Naive thymus-derived CD4-positive, alpha-beta T cell (primary cell): ENCODE measurements at regions not wholly inside any gene's neighbourhood (a gene's known extent, or its start where the extent isn't known, plus 50 kb on each side); places are given as distances from the start of the nearest gene placed in this dataset.
A peak's percentile ranks its signal among the peaks of the same experiment; 100 is the strongest.

Source experiments
- ATAC-seq: fragments of 150-1000 bp; cut with Tn5 transposase; 2 replicates; pipeline ENCODE4 v1.10.0; 2021; ENCODE audit warnings: mild to moderate bottlenecking, moderate library complexity
- CTCF ChIA-PET: fragments of 350-600 bp; sonication (Branson Sonifier 250); formaldehyde crosslinking; loops from one replicate; lab custom pipeline; 2021; ENCODE audit warnings: antibody characterized with exemption; lab: Charles Lee
- POLR2A ChIA-PET: fragments of 350-600 bp; sonication (Branson Sonifier 250); formaldehyde crosslinking; loops from one replicate; lab custom pipeline; 2021; ENCODE audit warnings: antibody characterized with exemption, inconsistent platforms; lab: Charles Lee
- DNase-seq, 9 donors: peaks; one replicate each; pipeline versions ENCODE4 v3.0.0 to v3.0.0-alpha.2; 2020 to 2022; ENCODE audit warnings: mixed read lengths in 1 of 9
- H3K27ac ChIP-seq: one replicate; pipeline ENCODE4 v1.7.0; 2013; ENCODE audit warnings: mild to moderate bottlenecking, low read depth, low read length, moderate library complexity
- H3K27me3 ChIP-seq, 2 donors: one replicate each; pipeline ENCODE4 v1.7.0; 2013; ENCODE audit warnings: low read length in 2 of 2, mild to moderate bottlenecking in 2 of 2, moderate library complexity in 2 of 2; ENCODE audit not compliant: control insufficient read depth in 2 of 2, insufficient read depth in 2 of 2
- H3K36me3 ChIP-seq, 3 experiments: 1 replicate in 2 of 3; 2 replicates in 1 of 3; pipeline ENCODE4 v1.7.0; 2013; ENCODE audit warnings: low read length in 3 of 3, mild to moderate bottlenecking in 3 of 3, moderate library complexity in 1 of 3; ENCODE audit not compliant: insufficient read depth in 3 of 3, control insufficient read depth in 2 of 3
- H3K4me1 ChIP-seq, 2 donors: one replicate each; pipeline ENCODE4 v1.7.0; 2013; ENCODE audit warnings: low read length in 2 of 2, mild to moderate bottlenecking in 2 of 2, moderate library complexity in 1 of 2; ENCODE audit not compliant: control insufficient read depth in 2 of 2, insufficient read depth in 2 of 2
- H3K4me3 ChIP-seq: 2 replicates; pipeline ENCODE4 v1.7.0; 2013; ENCODE audit warnings: mild to moderate bottlenecking, low read length
- H3K9me3 ChIP-seq, 3 experiments: 1 replicate in 2 of 3; 2 replicates in 1 of 3; pipeline ENCODE4 v1.7.0; 2013; ENCODE audit warnings: low read length in 3 of 3; ENCODE audit not compliant: control insufficient read depth in 2 of 3
- H3K27ac Mint-ChIP-seq, 9 donors: one replicate each; pipeline ENCODE4 v1.8.0; 2020 to 2022; ENCODE audit warnings: mixed read lengths in 9 of 9, mild to moderate bottlenecking in 8 of 9, moderate library complexity in 5 of 9, inconsistent platforms in 2 of 9
- H3K27me3 Mint-ChIP-seq, 5 donors: one replicate each; pipeline ENCODE4 v1.8.0; 2021 to 2022; ENCODE audit warnings: mixed read lengths in 5 of 5, mild to moderate bottlenecking in 1 of 5
- H3K36me3 Mint-ChIP-seq, 5 donors: one replicate each; pipeline ENCODE4 v1.8.0; 2020 to 2022; ENCODE audit warnings: mixed read lengths in 5 of 5, mild to moderate bottlenecking in 3 of 5, inconsistent platforms in 1 of 5
- H3K4me1 Mint-ChIP-seq, 7 donors: one replicate each; pipeline ENCODE4 v1.8.0; 2020 to 2022; ENCODE audit warnings: mixed read lengths in 7 of 7, mild to moderate bottlenecking in 3 of 7, inconsistent platforms in 1 of 7
- H3K4me3 Mint-ChIP-seq, 10 donors: one replicate each; pipeline ENCODE4 v1.8.0; 2020 to 2022; ENCODE audit warnings: mild to moderate bottlenecking in 10 of 10, mixed read lengths in 10 of 10, moderate library complexity in 6 of 10, inconsistent platforms in 2 of 10
- H3K9me3 Mint-ChIP-seq, 11 donors: one replicate each; pipeline ENCODE4 v1.8.0; 2020 to 2022; ENCODE audit warnings: mixed read lengths in 11 of 11, mild to moderate bottlenecking in 4 of 11, inconsistent platforms in 1 of 11, moderate library complexity in 1 of 11
- intact Hi-C, 2 donors: fragments of 100-400 bp; cut with micrococcal nuclease; formaldehyde crosslinking; loops; one replicate each; pipeline ENCODE4 v1.15.1; 2023

GRCh38 chr14:87810711-87811110 lies 182.3 kb downstream of the GALC start:
- H3K9me3 Mint-ChIP-seq: peaks cover 0 to 12% (median 0%) of the 10 kb centered on the region in 11 donors
- intact Hi-C loops: no loop called here
- no peak for DNase-seq
- H3K27ac Mint-ChIP-seq: no peak overlapping the region
- Histone ChIP-seq H3K36me3 (no peaks in the 10 kb centered on the region), H3K4me1 (no peaks in the 10 kb centered on the region), H3K4me3 (no peak overlapping the region), H3K27me3 (no peaks in the 10 kb centered on the region), H3K9me3 (no peaks in the 10 kb centered on the region), H3K27ac (no peak overlapping the region)
- H3K36me3 Mint-ChIP-seq: no peaks in the 10 kb centered on the region
- no peak overlapping the region for H3K4me3 Mint-ChIP-seq
- ChIA-PET CTCF (no interaction called here), POLR2A (no interaction called here)
- H3K4me1 Mint-ChIP-seq: no peaks in the 10 kb centered on the region
- peaks cover 0 to 22% (median 13%) of the 10 kb centered on the region in 5 donors for H3K27me3 Mint-ChIP-seq
- no peak for ATAC-seq

GRCh38 chr14:87809261-87809660 lies 183.7 kb downstream of the GALC start:
- Mint-ChIP-seq H3K27me3 (peaks cover 0 to 18% (median 12%) of the 10 kb centered on the region in 5 donors), H3K27ac (no peak overlapping the region), H3K9me3 (peaks cover 0 to 12% (median 4%) of the 10 kb centered on the region in 11 donors), H3K4me3 (no peak overlapping the region), H3K4me1 (no peaks in the 10 kb centered on the region), H3K36me3 (no peaks in the 10 kb centered on the region)
- no peak overlapping the region for H3K4me3 ChIP-seq
- no peaks in the 10 kb centered on the region for H3K9me3 ChIP-seq
- H3K27me3 ChIP-seq: no peaks in the 10 kb centered on the region
- H3K36me3 ChIP-seq: no peaks in the 10 kb centered on the region
- intact Hi-C loops: no loop called here
- H3K4me1 ChIP-seq: no peaks in the 10 kb centered on the region
- ChIA-PET POLR2A (no interaction called here), CTCF (no interaction called here)
- DNase-seq (no peak), ATAC-seq (no peak)
- H3K27ac ChIP-seq: no peak overlapping the region

GRCh38 chr14:87805315-87805723 lies 187.7 kb downstream of the GALC start:
- Mint-ChIP-seq H3K4me3 (no peak overlapping the region), H3K9me3 (peaks cover 0 to 12% (median 4%) of the 10 kb centered on the region in 11 donors), H3K27me3 (peaks cover 2 to 22% (median 17%) of the 10 kb centered on the region in 5 donors), H3K27ac (no peak overlapping the region), H3K36me3 (no peaks in the 10 kb centered on the region), H3K4me1 (no peaks in the 10 kb centered on the region)
- Histone ChIP-seq H3K9me3 (no peaks in the 10 kb centered on the region), H3K36me3 (no peaks in the 10 kb centered on the region), H3K27ac (no peak overlapping the region), H3K4me3 (no peak overlapping the region), H3K27me3 (no peaks in the 10 kb centered on the region), H3K4me1 (no peaks in the 10 kb centered on the region)
- ChIA-PET CTCF (interaction anchor here (0.8 to 1.3 kb wide), 5 partner anchors 10 to 369 kb away, joined by 3 to 4 read pairs (median 4); no protein-coding TSS in a partner anchor), POLR2A (no interaction called here)
- ATAC-seq: no peak
- intact Hi-C loops: loop anchor here in 1 of 2 donors (1.0 kb wide), 2 partner anchors 91 to 363 kb away; no protein-coding TSS in a partner anchor
- peak in 5 of 9 donors; percentile 1 to 56 (median 8) for DNase-seq

GRCh38 chr14:87800216-87800615 lies 192.8 kb downstream of the GALC start:
- no peak overlapping the region for H3K4me3 Mint-ChIP-seq
- no peak for DNase-seq
- intact Hi-C loops: no loop called here
- H3K27me3 Mint-ChIP-seq: peaks cover 2 to 26% (median 20%) of the 10 kb centered on the region in 5 donors
- H3K36me3 Mint-ChIP-seq: no peaks in the 10 kb centered on the region
- no peak overlapping the region for H3K27ac Mint-ChIP-seq
- ChIA-PET POLR2A (no interaction called here), CTCF (no interaction called here)
- no peaks in the 10 kb centered on the region for H3K4me1 Mint-ChIP-seq
- no peaks in the 10 kb centered on the region for H3K9me3 ChIP-seq
- ATAC-seq: no peak
- H3K9me3 Mint-ChIP-seq: peaks cover 0 to 5% (median under 1%) of the 10 kb centered on the region in 11 donors
- no peaks in the 10 kb centered on the region for H3K36me3 ChIP-seq
- H3K4me1 ChIP-seq: no peaks in the 10 kb centered on the region
- H3K4me3 ChIP-seq: no peak overlapping the region
- H3K27ac ChIP-seq: no peak overlapping the region
- no peaks in the 10 kb centered on the region for H3K27me3 ChIP-seq

DNA sequence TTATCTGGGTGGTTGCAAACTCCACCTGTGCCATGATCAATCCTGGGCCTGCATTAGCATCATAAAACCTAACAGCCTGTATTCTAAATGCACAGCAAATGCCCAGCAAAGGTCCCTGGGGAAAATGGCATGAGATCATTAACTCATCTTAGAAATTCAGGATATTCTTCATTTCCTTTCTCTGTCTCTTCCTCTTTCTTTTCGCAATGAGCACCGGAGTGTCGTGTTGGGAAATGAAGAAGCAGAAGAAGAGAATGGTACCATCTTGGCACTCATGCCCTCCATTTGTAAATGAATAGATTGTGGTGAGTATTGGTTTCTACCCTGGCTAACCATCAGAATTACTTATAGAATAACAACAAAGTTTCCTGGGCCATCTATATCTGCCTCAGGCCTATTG lies 193.6 kb downstream of the GALC start:
- Histone ChIP-seq H3K9me3 (no peaks in the 10 kb centered on the region), H3K27me3 (no peaks in the 10 kb centered on the region), H3K36me3 (no peaks in the 10 kb centered on the region), H3K4me1 (no peaks in the 10 kb centered on the region), H3K4me3 (no peak overlapping the region), H3K27ac (no peak overlapping the region)
- no peak for ATAC-seq
- H3K4me1 Mint-ChIP-seq: no peaks in the 10 kb centered on the region
- no peak overlapping the region for H3K27ac Mint-ChIP-seq
- H3K9me3 Mint-ChIP-seq: peaks cover 0 to 5% (median 0%) of the 10 kb centered on the region in 11 donors
- no peak overlapping the region for H3K4me3 Mint-ChIP-seq
- H3K27me3 Mint-ChIP-seq: peaks cover 2 to 26% (median 17%) of the 10 kb centered on the region in 5 donors
- ChIA-PET POLR2A (no interaction called here), CTCF (no interaction called here)
- intact Hi-C loops: no loop called here
- no peak for DNase-seq
- no peaks in the 10 kb centered on the region for H3K36me3 Mint-ChIP-seq

- H3K9me3 ChIP-seq: no peaks in the 10 kb centered on the region
- ChIA-PET POLR2A (no interaction called here), CTCF (no interaction called here)
- Mint-ChIP-seq H3K4me1 (no peaks in the 10 kb centered on the region), H3K9me3 (peaks cover 0 to 5% (median 0%) of the 10 kb centered on the region in 11 donors), H3K4me3 (no peak overlapping the region), H3K36me3 (no peaks in the 10 kb centered on the region), H3K27ac (no peak overlapping the region), H3K27me3 (peaks cover 2 to 28% (median 10%) of the 10 kb centered on the region in 5 donors)
- no peaks in the 10 kb centered on the region for H3K27me3 ChIP-seq
- no peak overlapping the region for H3K4me3 ChIP-seq
- ATAC-seq (no peak), DNase-seq (no peak)
- intact Hi-C loops: no loop called here
- H3K4me1 ChIP-seq: no peaks in the 10 kb centered on the region
- H3K27ac ChIP-seq: no peak overlapping the region
- no peaks in the 10 kb centered on the region for H3K36me3 ChIP-seq
These were observed 196.0 kb downstream of the GALC start for GRCh38 chr14:87797001-87797400.

GRCh38 chr14:87794561-87794960 lies 198.4 kb downstream of the GALC start:
- DNase-seq (no peak), ATAC-seq (no peak)
- Mint-ChIP-seq H3K4me3 (no peak overlapping the region), H3K27me3 (peaks cover 0 to 26% (median 12%) of the 10 kb centered on the region in 5 donors), H3K27ac (no peak overlapping the region), H3K4me1 (no peaks in the 10 kb centered on the region), H3K9me3 (peaks cover 0 to 5% (median 0%) of the 10 kb centered on the region in 11 donors), H3K36me3 (no peaks in the 10 kb centered on the region)
- no peaks in the 10 kb centered on the region for H3K4me1 ChIP-seq
- H3K27ac ChIP-seq: no peak overlapping the region
- ChIA-PET CTCF (no interaction called here), POLR2A (no interaction called here)
- no peaks in the 10 kb centered on the region for H3K27me3 ChIP-seq
- no peaks in the 10 kb centered on the region for H3K36me3 ChIP-seq
- H3K4me3 ChIP-seq: no peak overlapping the region
- intact Hi-C loops: no loop called here
- H3K9me3 ChIP-seq: no peaks in the 10 kb centered on the region
